SK-N-SH treated with all-trans-retinoic acid at 6 μM for 48 hours (cell line): ENCODE measurements at regions not wholly inside any gene's neighbourhood (a gene's known extent, or its start where the extent isn't known, plus 50 kb on each side); places are given as distances from the start of the nearest gene placed in this dataset.

ENCODE experiments used
- ATAC-seq: fragments of 200-7000 bp; cut with Tn5 transposase; 3 replicates; pipeline ENCODE4 v1.9.1; 2020; ENCODE audit warnings: mild to moderate bottlenecking, moderate library complexity
- BACH2 ChIP-seq: fragments of 250-450 bp; sonication (Bioruptor Pico); IDR thresholded peaks from 2 replicates; pipeline ENCODE4 v1.9.0; 2021; ENCODE audit warnings: mild to moderate bottlenecking, borderline replicate concordance
- ESRRG ChIP-seq: fragments of 250-450 bp; sonication (Bioruptor Pico); IDR thresholded peaks from 2 replicates; pipeline ENCODE4 v1.6.1; 2021; ENCODE audit warnings: mild to moderate bottlenecking
- GLIS3 ChIP-seq: fragments of 250-450 bp; sonication (Bioruptor Pico); IDR thresholded peaks from 2 replicates; pipeline ENCODE4 v1.5.0; 2020; ENCODE audit warnings: mild to moderate bottlenecking, moderate library complexity
- ISL1 ChIP-seq: fragments of 250-450 bp; sonication (Bioruptor Pico); IDR thresholded peaks from 2 replicates; pipeline ENCODE4 v2.1.2; 2022; ENCODE audit warnings: mild to moderate bottlenecking, moderate library complexity
- OSR1 ChIP-seq: fragments of 250-450 bp; sonication (Bioruptor Pico); IDR thresholded peaks from 2 replicates; pipeline ENCODE4 v1.8.0; 2022; ENCODE audit warnings: moderate library complexity, mild to moderate bottlenecking, inconsistent platforms
- PPARA ChIP-seq: fragments of 250-450 bp; sonication (Bioruptor Pico); IDR thresholded peaks from 2 replicates; pipeline ENCODE4 v1.5.0; 2020; ENCODE audit warnings: mild to moderate bottlenecking, borderline replicate concordance
- RARB ChIP-seq: fragments of 250-450 bp; sonication (Bioruptor Pico); IDR thresholded peaks from 2 replicates; pipeline ENCODE4 v1.8.0; 2021; ENCODE audit warnings: mild to moderate bottlenecking, moderate library complexity
- SNAI2 ChIP-seq: fragments of 250-450 bp; sonication (Bioruptor Pico); IDR thresholded peaks from 2 replicates; pipeline ENCODE4 v1.5.0; 2020; ENCODE audit warnings: mild to moderate bottlenecking, moderate library complexity
- TCF4 ChIP-seq: fragments of 250-450 bp; sonication (Bioruptor Pico); IDR thresholded peaks from 2 replicates; pipeline ENCODE4 v1.8.0; 2021; ENCODE audit warnings: mild to moderate bottlenecking, moderate library complexity, borderline replicate concordance
- TOX ChIP-seq: fragments of 250-450 bp; sonication (Bioruptor Pico); IDR thresholded peaks from 2 replicates; pipeline ENCODE4 v1.8.0; 2021; ENCODE audit warnings: mild to moderate bottlenecking, moderate library complexity, borderline replicate concordance
- ZC3H10 ChIP-seq: fragments of 250-450 bp; sonication (Bioruptor Pico); IDR thresholded peaks from 2 replicates; pipeline ENCODE4 v1.5.1; 2021; ENCODE audit warnings: mild to moderate bottlenecking, moderate library complexity
- ZFP3 ChIP-seq: fragments of 250-450 bp; sonication (Bioruptor Pico); IDR thresholded peaks from 2 replicates; pipeline ENCODE4 v1.5.0; 2020; ENCODE audit warnings: mild to moderate bottlenecking, moderate library complexity
- ZFP30 ChIP-seq: fragments of 450-650 bp; formaldehyde crosslinking; IDR thresholded peaks from 2 replicates; pipeline ENCODE4 v1.5.0; 2022; ENCODE audit warnings: mild to moderate bottlenecking, moderate library complexity
- ZNF565 ChIP-seq: fragments of 450-650 bp; formaldehyde crosslinking; conservative IDR thresholded peaks from 2 replicates; pipeline ENCODE4 v1.5.0; 2020; ENCODE audit warnings: low read depth, mild to moderate bottlenecking, moderate library complexity
- ZNF70 ChIP-seq: fragments of 450-650 bp; formaldehyde crosslinking; IDR thresholded peaks from 2 replicates; pipeline ENCODE4 v1.5.0; 2020; ENCODE audit warnings: mild to moderate bottlenecking, moderate library complexity
- ZNF8 ChIP-seq: fragments of 450-650 bp; formaldehyde crosslinking; IDR thresholded peaks from 2 replicates; pipeline ENCODE4 v1.5.0; 2020; ENCODE audit warnings: mild to moderate bottlenecking, moderate library complexity
- TF ChIP-seq, protein P1 (sequence below): fragments of 250-450 bp; sonication (Bioruptor Pico); IDR thresholded peaks from 2 replicates; pipeline ENCODE4 v1.5.1; 2021; ENCODE audit warnings: mild to moderate bottlenecking, moderate library complexity
- TF ChIP-seq, protein P2 (sequence below): fragments of 250-450 bp; sonication (Bioruptor Pico); IDR thresholded peaks from 2 replicates; pipeline ENCODE4 v1.8.0; 2020; ENCODE audit warnings: mild to moderate bottlenecking, moderate library complexity, borderline replicate concordance
- TF ChIP-seq, protein P3 (sequence below): fragments of 250-450 bp; sonication (Bioruptor Pico); IDR thresholded peaks from 2 replicates; pipeline ENCODE4 v1.5.1; 2020; ENCODE audit warnings: low read depth, mild to moderate bottlenecking, moderate library complexity
- TF ChIP-seq, protein P4 (sequence below): fragments of 250-450 bp; sonication (Bioruptor Pico); IDR thresholded peaks from 2 replicates; pipeline ENCODE4 v1.8.0; 2021; ENCODE audit warnings: low read depth, mild to moderate bottlenecking, moderate library complexity, borderline replicate concordance

DNA sequence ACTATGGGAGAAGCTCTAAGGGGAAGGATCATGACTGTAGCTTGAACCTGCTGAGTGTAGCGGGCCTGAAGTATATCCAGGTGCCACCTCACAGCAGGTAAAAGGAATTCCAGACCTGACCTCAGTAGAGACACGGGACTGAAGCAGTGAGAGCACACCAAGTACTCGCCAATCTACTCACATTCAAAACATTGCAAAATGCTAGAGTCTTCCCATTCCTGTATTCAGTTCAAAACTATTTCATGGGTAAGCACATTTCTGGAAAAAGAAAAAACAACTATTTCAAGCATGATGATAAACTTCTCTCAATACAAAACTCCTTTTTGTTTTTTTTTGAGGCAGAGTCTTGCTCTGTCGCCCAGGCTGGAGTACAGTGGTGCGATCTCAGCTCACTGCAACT lies 121.9 kb upstream of the AUTS2 start:
- no peak for ATAC-seq

DNA sequence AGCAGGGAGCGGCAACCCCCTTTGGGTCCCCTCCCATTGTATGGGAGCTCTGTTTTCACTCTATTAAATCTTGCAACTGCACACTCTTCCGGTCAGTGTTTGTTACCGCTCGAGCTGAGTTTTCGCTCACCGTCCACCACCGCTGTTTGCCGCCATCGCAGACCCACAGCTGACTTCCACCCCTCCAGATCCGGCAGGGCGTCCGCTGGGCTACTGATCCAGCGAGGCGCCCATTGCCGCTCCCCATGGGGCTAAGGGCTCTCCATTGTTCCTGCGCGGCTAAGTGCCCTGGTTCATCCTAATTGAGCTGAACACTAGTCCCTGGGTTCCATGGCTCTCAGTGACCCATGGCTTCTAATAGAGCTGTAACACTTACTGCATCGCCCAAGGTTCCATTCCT lies 115.6 kb upstream of the AUTS2 start:
- no peak for ATAC-seq
- TF ChIP-seq, protein P1, sequence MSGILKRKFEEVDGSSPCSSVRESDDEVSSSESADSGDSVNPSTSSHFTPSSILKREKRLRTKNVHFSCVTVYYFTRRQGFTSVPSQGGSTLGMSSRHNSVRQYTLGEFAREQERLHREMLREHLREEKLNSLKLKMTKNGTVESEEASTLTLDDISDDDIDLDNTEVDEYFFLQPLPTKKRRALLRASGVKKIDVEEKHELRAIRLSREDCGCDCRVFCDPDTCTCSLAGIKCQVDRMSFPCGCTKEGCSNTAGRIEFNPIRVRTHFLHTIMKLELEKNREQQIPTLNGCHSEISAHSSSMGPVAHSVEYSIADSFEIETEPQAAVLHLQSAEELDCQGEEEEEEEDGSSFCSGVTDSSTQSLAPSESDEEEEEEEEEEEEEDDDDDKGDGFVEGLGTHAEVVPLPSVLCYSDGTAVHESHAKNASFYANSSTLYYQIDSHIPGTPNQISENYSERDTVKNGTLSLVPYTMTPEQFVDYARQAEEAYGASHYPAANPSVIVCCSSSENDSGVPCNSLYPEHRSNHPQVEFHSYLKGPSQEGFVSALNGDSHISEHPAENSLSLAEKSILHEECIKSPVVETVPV (CRISPR knock-in tag), result no peak
- TF ChIP-seq ZNF70 (CRISPR knock-in tag) (no peak), ZNF8 (CRISPR knock-in tag) (no peak), TCF4 (no peak), SNAI2 (CRISPR knock-in tag) (no peak), GLIS3 (CRISPR knock-in tag) (no peak), PPARA (CRISPR knock-in tag) (no peak), ISL1 (no peak), ZFP30 (CRISPR knock-in tag) (no peak), ESRRG (CRISPR knock-in tag) (no peak), OSR1 (CRISPR knock-in tag) (no peak)
- TF ChIP-seq, protein P2, sequence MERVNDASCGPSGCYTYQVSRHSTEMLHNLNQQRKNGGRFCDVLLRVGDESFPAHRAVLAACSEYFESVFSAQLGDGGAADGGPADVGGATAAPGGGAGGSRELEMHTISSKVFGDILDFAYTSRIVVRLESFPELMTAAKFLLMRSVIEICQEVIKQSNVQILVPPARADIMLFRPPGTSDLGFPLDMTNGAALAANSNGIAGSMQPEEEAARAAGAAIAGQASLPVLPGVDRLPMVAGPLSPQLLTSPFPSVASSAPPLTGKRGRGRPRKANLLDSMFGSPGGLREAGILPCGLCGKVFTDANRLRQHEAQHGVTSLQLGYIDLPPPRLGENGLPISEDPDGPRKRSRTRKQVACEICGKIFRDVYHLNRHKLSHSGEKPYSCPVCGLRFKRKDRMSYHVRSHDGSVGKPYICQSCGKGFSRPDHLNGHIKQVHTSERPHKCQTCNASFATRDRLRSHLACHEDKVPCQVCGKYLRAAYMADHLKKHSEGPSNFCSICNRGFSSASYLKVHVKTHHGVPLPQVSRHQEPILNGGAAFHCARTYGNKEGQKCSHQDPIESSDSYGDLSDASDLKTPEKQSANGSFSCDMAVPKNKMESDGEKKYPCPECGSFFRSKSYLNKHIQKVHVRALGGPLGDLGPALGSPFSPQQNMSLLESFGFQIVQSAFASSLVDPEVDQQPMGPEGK (CRISPR knock-in tag), result no peak
- TF ChIP-seq, protein P3, sequence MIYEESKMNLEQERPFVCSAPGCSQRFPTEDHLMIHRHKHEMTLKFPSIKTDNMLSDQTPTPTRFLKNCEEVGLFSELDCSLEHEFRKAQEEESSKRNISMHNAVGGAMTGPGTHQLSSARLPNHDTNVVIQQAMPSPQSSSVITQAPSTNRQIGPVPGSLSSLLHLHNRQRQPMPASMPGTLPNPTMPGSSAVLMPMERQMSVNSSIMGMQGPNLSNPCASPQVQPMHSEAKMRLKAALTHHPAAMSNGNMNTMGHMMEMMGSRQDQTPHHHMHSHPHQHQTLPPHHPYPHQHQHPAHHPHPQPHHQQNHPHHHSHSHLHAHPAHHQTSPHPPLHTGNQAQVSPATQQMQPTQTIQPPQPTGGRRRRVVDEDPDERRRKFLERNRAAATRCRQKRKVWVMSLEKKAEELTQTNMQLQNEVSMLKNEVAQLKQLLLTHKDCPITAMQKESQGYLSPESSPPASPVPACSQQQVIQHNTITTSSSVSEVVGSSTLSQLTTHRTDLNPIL (CRISPR knock-in tag), result no peak
- TF ChIP-seq, protein P4, sequence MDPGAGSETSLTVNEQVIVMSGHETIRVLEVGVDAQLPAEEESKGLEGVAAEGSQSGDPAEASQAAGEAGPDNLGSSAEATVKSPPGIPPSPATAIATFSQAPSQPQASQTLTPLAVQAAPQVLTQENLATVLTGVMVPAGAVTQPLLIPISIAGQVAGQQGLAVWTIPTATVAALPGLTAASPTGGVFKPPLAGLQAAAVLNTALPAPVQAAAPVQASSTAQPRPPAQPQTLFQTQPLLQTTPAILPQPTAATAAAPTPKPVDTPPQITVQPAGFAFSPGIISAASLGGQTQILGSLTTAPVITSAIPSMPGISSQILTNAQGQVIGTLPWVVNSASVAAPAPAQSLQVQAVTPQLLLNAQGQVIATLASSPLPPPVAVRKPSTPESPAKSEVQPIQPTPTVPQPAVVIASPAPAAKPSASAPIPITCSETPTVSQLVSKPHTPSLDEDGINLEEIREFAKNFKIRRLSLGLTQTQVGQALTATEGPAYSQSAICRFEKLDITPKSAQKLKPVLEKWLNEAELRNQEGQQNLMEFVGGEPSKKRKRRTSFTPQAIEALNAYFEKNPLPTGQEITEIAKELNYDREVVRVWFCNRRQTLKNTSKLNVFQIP (CRISPR knock-in tag), result no peak

More for the DNA sequence above, 121.9 kb upstream of the AUTS2 start:
- TF ChIP-seq ZNF565 (CRISPR knock-in tag) (no peak), ISL1 (no peak), ESRRG (CRISPR knock-in tag) (no peak), ZFP3 (CRISPR knock-in tag) (no peak), ZNF70 (CRISPR knock-in tag) (no peak), SNAI2 (CRISPR knock-in tag) (no peak), BACH2 (CRISPR knock-in tag) (no peak), RARB (CRISPR knock-in tag) (no peak), OSR1 (CRISPR knock-in tag) (no peak), TCF4 (no peak), TOX (no peak), ZC3H10 (CRISPR knock-in tag) (no peak), ZNF8 (CRISPR knock-in tag) (no peak), PPARA (CRISPR knock-in tag) (no peak), GLIS3 (CRISPR knock-in tag) (no peak)
- TF ChIP-seq, protein P3 (CRISPR knock-in tag), result no peak
- TF ChIP-seq, protein P2 (CRISPR knock-in tag), result no peak
- TF ChIP-seq, protein P1 (CRISPR knock-in tag), result no peak
